GM18511 (cell line): ENCODE measurements at regions not wholly inside any gene's neighbourhood (a gene's known extent, or its start where the extent isn't known, plus 50 kb on each side); places are given as distances from the start of the nearest gene placed in this dataset.

Source experiments
- ATAC-seq: cut with Tn5 transposase; IDR thresholded peaks from one replicate; pipeline ENCODE4 v1.9.1; 2021; ENCODE audit warnings: mild to moderate bottlenecking, moderate library complexity; ENCODE audit not compliant: unreplicated experiment

GRCh38 chr2:136407952-136408318 lies 290.0 kb upstream of the CXCR4 start:
- ATAC-seq, result no peak

- no peak for ATAC-seq
Measured at GRCh38 chr2:136407117-136407951, 289.4 kb upstream of the CXCR4 start.

GRCh38 chr2:136404925-136405324 lies 287.0 kb upstream of the CXCR4 start:
- no peak for ATAC-seq

GRCh38 chr2:136404176-136404575 lies 286.2 kb upstream of the CXCR4 start:
- ATAC-seq, result no peak

- ATAC-seq, result no peak
Measured at GRCh38 chr2:136402281-136402680, 284.3 kb upstream of the CXCR4 start.

DNA sequence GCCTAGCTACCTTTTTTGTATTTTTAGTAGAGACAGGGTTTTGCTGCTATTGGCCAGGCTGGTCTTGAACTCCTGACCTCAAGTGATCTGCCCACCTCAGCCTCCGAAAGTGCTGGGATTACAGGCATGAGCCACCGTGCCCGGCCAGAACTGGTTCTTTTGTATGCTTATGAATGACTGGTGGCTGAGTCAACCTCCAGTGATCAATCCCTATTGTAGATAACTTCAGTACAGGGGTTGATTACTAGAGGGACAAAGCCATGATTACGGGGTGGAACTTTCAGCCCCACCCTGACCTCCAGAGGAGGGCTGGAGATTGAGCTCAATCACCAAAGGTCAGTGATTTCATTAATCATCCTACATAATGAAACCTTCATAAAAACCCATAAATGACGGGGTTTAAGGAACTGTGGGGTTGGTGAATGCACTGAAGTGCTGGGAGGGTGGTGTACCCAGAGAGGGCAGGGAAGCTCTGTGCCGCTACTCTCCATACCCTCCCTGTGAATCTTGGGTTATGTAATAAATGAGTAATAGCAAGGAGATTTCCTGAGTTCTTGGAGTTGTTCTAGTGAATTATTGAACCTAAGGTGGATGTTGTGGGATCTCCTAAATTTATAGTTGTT lies 281.8 kb upstream of the CXCR4 start:
- ATAC-seq, result no peak

DNA sequence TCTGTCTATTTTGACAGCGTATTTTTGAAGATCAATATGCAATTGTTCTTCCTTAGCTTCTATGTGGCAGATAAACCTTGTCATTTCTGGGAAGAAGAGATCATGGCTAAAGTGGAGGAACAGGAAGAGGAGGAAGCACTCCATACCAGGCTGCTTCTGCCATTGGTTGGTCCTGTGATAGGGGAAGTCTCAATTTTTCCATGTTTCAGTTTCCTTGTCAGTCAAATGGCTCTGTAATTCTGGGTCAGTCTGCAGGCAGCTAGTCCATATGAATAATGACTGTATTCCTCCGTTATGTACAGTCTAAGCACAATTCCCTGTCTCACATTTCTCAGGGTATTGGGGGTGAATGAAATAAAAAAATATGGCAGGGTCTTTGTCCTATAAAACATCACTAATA lies 277.6 kb upstream of the CXCR4 start:
- ATAC-seq, result no peak

- peak; percentile 76 for ATAC-seq
Measured at GRCh38 chr2:136394136-136395060, 276.4 kb upstream of the CXCR4 start.

DNA sequence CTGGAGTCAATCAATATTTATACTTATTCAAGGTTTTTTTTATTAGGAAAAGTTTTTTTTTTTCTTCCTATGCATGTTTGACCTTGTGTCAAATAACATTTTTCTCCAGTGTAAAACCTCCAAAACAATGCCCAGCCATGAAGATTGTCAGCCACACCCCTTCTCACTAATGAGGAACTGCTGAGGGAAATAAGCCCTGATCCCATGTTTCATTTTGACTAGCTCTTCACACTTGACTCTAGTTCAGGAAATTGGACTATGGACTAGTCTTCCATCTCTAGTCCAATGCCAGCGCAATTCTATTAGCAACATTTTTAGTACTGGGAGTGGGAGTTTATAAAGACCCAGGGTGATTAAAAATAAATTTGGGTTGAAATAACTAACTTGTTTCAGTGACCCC lies 275.6 kb upstream of the CXCR4 start:
- no peak for ATAC-seq

GRCh38 chr2:136392897-136393505 lies 275.1 kb upstream of the CXCR4 start:
- ATAC-seq, result no peak

- ATAC-seq, result peak; percentile 77
Measured at GRCh38 chr2:136389809-136390208, 271.9 kb upstream of the CXCR4 start.

DNA sequence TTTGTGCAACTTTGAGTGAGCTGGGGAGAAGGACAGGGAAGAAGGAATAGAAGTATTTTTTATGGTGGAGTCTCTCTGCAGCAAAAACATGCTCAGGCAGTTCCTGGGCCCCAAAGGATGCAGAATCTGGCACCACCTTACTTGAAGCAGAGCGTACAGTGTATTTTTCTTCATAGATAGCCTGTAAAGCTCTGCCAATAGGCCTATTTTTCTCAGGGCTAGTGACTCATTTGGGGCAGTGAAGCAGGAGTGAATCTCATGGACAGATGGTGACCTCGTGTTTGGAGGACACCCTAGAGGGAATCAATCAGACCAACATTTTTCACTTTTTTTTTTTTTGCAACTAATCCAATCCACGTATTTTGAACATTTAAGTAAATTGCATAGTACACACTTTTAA lies 268.1 kb upstream of the CXCR4 start:
- no peak for ATAC-seq

DNA sequence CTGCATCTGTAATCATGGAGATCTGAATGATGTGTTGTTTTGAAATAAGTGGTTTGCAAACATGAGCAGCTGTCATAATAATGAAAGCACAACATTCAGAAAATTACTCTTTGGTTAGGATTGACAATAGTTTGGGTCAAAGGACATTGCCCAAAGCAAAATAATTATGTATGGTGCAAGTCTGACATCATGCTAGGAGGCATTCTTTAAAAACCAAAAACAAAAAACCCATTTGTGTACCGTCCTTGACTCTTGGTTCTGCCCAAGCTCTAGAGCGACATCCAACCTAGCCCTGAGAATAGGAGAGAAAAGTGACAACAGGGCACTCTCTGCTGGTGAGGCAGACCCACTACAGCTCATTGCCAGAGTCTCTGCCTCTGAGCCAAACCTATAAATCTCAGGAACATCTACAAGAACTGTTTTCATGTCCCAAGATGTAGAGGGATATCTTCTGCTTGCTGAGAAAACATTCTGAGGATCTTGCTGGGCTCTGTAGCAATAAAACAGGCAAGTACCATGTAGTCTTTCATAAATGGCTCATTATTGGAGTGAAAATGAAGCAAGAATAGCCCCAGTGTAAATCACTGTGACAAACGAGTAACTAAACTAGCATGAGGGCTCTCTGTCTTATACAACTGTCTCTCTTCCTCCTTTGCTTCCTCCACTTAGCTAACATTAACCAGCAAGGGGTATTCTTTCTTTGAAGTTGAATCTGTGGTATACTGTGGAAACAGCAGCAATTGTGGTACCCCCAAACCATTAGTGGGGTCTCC lies 266.8 kb upstream of the CXCR4 start:
- peak; percentile 43 for ATAC-seq

GRCh38 chr2:136383167-136383566 lies 265.2 kb upstream of the CXCR4 start:
- ATAC-seq, result no peak

GRCh38 chr2:136381722-136382633 lies 264.0 kb upstream of the CXCR4 start:
- ATAC-seq, result peak; percentile 83

- no peak for ATAC-seq
Measured at GRCh38 chr2:136381245-136381644, 263.3 kb upstream of the CXCR4 start.

DNA sequence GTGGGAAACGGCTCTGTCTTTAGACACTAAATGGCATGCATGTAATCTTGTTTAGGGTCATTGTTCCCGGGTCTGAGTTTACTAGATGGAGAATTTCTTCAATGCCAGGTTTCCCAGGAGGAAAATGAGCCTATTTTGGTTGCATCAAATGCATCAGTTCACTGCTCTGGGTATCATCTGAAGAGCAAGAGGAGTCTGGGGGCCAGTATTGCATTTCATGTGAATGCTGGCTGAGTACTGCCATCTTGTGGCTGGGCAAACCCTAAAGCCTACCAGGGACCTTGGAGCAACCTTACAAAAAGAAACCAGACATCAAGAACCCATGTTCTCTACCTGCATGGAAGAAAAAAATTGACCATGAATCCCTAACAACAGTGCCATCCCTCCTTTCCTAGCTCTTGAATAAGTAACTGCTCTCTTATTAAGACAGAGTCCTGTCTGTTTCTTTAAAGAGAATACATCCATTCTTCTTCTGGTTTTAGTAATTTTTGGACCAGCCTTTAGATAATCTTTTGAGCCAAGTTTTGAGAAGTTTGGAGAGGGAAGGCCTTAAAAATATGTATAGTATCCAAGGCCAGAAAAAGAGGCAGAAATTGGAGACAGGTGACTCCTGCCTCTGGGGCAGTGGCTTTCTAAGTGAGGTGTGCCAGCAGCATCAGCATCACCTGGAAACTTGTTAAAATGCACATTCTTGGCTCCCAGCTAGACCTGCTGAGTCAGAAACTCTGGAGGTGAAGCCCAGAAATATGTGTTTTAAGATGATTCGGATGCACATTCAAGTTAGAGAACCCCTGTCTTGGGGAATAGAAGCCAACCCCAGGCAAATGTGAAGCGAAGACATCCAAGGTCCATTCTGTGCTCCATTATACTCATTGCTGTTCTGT lies 261.0 kb upstream of the CXCR4 start:
- ATAC-seq, result no peak
